GM18951 (cell line): ENCODE measurements at regions not wholly inside any gene's neighbourhood (a gene's known extent, or its start where the extent isn't known, plus 50 kb on each side); places are given as distances from the start of the nearest gene placed in this dataset.

Source experiments
- POLR2A ChIP-seq: IDR thresholded peaks from 4 replicates; pipeline ENCODE4 v1.6.1; 2011; ENCODE audit warnings: mild to moderate bottlenecking; ENCODE audit not compliant: insufficient read length, insufficient read depth; ENCODE audit errors: extremely low read depth
- in situ Hi-C: fragments of 300-500 bp; cut with MboI; formaldehyde crosslinking; loops from one replicate; pipeline ENCODE4 v1.12.0; 2022; ENCODE audit warnings: low sequenced_read_pairs, mixed read lengths, inconsistent platforms; ENCODE audit not compliant: unreplicated experiment

DNA sequence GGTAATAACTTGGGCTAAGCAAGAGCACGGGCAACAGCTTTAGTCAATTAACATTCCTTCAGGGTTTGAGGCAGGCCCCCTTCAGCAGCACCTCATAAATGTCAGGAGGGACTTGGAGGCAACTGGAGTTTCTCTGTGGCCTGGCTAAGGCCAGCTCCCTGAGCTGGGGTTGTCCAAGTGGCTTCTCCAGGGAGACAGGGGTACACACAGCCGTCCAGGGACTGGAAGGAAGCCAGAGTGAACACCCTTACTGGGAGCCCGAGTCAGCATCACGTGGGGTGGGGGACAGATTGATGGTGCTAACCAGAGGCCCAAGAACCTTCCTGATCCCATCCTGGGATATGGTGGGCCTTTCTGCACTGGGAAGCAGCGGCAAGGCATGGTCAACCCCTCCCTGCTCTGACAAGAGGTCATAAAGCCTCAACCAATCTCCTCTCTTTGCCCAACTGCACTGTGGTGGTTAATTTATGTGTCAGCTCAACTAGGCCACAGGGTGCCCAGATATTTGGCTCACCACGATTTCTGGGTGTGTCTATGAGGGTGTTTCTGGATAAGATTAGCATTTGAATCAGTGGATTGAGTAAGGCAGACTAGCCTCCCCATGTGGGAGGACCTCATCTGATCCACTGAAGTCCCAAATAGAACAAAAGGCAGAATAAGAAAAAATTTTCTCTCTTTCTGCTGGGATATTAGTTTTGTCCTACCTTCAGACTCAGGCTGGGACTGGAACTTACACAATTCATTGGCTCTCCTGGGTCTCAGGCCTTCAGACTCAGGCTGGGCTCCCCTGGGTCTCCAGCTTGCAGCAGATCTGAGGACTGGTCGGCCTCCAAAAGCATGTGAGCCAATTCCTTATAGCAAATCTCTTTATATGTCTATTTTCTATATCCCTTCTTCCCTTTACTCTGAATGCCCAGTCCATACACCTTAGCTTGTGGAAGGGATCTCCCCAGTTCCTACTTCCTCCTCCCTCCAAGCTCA is 127.2 kb upstream of the LARP1 start:
- TF ChIP-seq POLR2A: no peak
- in situ Hi-C loops: no loop called here

DNA sequence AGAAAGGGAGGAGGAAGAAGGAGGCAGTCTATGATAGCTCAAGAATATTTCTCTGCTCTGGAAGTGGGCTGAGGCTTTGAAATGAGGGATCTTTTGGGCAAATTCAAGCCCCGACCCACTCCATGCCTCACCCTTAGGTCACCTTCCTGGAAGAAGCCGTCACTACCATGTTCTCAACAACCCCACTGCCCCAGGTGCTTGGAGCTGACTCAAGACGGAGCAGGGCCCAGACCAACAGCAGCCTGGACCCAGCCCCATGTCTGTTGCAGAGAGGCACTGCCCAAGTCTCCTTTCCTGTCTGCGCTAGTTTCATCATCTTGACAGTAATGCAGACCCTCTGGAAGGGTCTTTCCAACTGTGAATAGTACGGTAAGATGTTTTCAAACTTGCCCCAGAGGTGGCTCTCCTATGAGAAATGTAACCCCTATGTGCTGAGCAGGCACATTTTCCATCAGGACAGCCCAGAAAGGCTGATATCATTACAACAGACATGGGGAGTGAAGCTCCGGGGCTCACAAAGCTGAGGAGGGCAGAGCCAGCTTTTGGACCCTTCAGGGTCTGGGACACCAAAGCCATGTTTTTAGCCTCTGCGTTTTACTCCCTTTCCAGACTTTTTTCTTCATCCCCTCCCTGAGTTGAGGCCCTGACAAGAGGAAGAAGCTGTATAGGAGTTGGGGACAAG is 128.2 kb upstream of the LARP1 start:
- in situ Hi-C loops: no loop called here
- TF ChIP-seq POLR2A: no peak

DNA sequence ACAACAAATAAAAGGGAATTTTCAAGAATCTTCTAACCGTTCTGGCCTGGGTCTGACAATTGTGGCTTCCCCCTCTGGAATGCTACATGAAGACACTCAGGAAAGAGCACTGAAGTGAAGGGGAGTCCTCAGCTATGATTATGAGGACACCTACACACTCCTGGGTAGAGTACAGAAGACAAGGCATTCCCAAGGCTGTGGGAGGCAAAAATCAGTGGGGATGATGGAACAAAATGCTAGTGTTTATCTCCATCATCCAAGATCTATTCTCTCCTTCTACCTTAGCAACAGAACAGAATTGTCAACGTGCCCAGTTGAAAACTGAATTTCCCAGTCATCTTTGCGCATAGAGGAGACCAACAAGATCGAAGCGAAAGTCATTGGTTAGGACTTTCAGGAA is 130.1 kb upstream of the LARP1 start:
- no peak for TF ChIP-seq POLR2A
- in situ Hi-C loops: no loop called here

DNA sequence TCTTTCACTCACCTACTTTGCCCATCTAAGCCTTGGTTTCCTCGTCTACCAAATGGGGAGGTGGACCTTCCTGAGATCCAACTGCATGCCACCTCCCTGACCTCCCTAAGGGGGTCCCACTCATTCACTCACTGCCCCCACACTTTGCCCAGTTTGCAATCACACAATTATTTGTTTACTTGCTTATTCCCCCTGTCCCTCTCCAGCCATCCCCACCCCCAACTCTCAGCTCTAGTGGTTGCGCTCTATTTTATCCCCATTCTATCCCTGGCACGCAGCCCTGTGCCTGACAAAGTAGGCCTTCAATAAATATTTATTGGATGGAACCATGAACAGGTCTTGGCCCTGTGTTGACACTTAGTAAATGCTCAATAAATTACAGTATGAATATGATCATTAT is 130.8 kb upstream of the LARP1 start:
- no peak for TF ChIP-seq POLR2A
- in situ Hi-C loops: loop anchor here (25.0 kb wide), 1 partner anchor 537 kb away; no protein-coding TSS in a partner anchor

DNA sequence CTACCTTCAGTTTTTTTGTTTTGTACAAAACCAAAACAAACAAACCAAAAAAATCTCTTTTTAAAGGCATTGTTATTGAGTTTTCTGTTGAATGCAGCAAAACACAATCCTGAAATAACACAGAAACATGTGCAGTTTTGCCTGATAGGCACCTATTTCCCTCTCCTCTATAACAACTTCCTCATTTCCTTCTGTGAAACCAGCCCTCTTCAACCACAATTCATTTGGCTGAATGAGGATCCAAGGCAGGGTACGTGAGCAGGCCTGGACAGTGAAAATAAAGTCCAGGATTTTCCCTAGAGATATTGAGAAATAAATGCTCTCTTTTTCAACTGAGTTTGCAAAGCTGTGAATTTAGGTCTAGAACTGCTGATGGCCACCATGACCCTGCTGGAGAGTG is 134.8 kb upstream of the LARP1 start:
- no peak for TF ChIP-seq POLR2A
- in situ Hi-C loops: loop anchor here (25.0 kb wide), 1 partner anchor 533 kb away; no protein-coding TSS in a partner anchor

DNA sequence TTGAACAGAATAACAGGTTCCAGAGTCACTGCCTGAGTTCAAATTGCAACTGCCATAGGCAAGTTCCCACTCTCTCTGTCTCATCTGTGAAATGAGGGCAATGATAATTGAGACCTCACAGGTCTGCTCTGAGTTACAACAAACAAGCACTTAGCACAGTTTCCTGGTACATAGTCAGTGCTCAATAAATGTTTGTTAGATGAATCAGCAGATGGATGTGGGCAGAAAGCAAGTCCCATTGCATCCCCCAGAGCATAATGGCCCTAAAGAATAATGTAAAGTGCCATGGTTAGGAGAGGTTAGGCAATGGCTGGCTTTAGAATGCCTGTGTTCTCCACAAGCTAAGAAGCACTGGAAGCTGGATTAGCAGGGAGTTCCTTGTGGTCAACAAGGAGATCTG is 136.5 kb upstream of the LARP1 start:
- in situ Hi-C loops: loop anchor here (10.0 to 25.0 kb wide), 2 partner anchors 144 to 531 kb away; partner anchors contain the start of gene HAND1
- TF ChIP-seq POLR2A: no peak

DNA sequence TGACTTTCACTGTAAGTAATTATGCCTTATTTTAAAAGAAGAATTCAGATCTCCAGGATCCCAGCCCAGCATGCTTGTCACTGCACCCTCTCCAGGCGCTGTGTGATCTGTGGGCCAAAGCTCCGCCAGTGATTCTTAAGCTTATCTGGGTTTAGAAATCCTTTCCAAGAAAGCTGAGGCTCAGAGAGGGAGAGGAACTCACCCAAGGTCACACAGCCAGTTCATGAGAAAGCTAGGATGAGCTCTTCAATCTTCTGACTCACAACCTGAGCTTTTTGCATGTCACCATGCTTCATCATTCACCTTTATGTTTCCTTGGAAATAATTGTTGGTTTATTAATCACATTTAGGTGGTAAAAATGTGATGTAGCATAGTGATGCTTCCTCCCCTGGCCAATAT is 136.6 kb upstream of the HAND1 start:
- in situ Hi-C loops: loop anchor here (10.0 to 25.0 kb wide), 2 partner anchors 140 to 527 kb away; partner anchors contain the start of gene HAND1
- no peak for TF ChIP-seq POLR2A

DNA sequence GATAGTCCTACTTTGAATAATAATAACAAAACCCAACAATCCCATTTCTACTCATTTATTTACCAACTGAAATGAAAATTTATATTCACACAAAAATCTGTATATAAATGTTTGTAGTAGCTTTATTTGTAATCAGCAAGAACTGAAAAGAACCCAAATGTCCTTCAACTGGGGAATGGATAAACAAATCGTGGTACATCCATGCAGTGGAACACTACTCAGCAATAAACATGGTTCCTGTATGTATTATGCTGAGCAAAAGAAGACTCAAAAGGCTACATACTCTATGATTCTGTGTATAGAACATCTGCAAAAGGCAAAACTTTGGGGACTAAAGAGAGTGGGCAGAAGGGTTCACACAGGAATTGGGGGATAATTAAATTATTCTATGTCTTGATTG is 136.1 kb upstream of the HAND1 start:
- in situ Hi-C loops: loop anchor here (10.0 to 25.0 kb wide), 2 partner anchors 139 to 527 kb away; partner anchors contain the start of gene HAND1

DNA sequence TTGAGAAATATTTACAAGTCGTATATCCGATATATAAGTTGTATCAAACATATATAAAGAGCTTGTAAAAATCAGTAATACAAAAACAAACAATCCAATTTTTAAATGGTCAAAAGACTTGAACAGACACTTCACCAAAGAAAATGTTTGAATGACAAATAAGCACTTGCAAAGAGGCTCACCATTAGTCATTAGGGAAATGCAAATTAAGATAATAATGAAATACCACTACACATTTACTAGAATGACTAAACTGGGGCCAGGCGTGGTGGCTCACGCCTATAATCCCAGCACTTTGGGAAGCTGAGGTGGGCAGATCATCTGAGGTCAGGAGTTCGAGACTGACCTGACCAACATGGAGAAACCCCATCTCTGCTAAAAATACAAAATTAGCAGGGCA is 134.6 kb upstream of the HAND1 start:
- TF ChIP-seq POLR2A: no peak
- in situ Hi-C loops: loop anchor here (10.0 to 25.0 kb wide), 2 partner anchors 138 to 525 kb away; partner anchors contain the start of gene HAND1

More for the DNA sequence above, 136.1 kb upstream of the HAND1 start:
- no peak for TF ChIP-seq POLR2A

GRCh38 chr5:154611341-154611767 is 133.3 kb upstream of the HAND1 start:
- in situ Hi-C loops: loop anchor here (10.0 to 25.0 kb wide), 2 partner anchors 137 to 524 kb away; partner anchors contain the start of gene HAND1
- no peak for TF ChIP-seq POLR2A

DNA sequence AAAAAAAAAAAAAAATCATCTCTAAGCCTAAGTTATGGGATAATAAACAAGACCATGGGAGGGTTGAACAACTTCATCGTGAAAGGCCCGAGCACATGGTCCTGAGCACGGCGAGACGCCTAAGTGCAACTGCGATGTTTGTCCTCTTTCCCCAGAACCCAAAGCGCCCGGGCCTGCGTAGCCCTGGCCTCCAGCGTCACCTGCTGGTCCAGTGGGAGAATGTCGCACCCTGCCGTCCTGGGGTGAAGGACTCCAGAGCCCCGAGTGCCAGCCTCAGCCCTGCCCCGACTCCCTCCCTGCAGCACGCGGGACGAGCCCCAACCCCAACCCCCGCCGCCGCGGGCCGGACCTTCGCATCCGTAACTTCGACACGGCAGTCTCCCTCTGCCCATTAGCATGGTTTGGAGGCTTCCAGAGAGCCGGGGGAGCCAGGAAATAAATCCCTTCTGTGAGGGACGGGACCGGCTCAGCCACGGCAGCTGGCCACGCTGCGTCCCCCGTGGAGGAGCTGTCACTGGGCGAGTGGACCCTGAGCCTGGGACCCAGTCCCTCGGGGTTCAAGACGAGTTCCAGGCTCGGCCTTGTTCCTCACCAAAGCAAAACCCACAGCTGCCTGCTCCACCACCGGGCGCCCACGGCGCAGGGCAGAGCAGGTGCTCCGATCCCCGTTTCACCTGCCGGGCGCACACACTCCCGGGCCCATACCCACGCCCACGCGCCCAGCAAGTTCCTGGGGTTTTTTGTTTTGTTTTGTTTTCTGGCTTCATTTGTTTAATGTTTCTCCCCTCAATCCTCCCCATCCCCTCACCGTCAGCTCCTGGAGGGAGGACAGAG is 132.5 kb upstream of the HAND1 start:
- in situ Hi-C loops: loop anchor here (10.0 to 25.0 kb wide), 2 partner anchors 136 to 523 kb away; partner anchors contain the start of gene HAND1
- no peak for TF ChIP-seq POLR2A

DNA sequence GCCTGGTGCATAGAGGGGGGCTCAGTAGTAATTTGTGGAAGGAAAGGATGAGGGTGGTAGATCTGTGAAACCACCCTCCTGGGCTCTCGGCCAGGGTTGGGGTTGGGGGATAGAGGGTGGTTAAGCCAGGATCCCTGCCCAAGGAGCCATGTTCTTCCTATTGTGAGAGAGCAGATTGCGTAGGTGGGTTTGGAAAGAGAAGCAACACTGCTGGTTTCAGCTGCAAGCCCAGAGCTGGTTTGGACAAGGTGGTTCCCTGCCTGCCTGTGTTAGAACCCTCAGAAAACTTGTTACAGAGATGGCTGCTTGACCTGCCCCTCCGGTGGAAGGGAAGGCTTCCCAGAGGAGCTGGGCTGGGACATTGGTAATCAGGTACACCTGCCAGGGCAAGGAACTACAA is 131.2 kb upstream of the HAND1 start:
- no peak for TF ChIP-seq POLR2A

More for the DNA sequence above, 131.2 kb upstream of the HAND1 start:
- in situ Hi-C loops: loop anchor here (25.0 kb wide), 1 partner anchor 522 kb away; no protein-coding TSS in a partner anchor
